ENCODE measurements at regions not wholly inside any gene's neighbourhood (a gene's known extent, or its start where the extent isn't known, plus 50 kb on each side); places are given as distances from the start of the nearest gene placed in this dataset.

DNA sequence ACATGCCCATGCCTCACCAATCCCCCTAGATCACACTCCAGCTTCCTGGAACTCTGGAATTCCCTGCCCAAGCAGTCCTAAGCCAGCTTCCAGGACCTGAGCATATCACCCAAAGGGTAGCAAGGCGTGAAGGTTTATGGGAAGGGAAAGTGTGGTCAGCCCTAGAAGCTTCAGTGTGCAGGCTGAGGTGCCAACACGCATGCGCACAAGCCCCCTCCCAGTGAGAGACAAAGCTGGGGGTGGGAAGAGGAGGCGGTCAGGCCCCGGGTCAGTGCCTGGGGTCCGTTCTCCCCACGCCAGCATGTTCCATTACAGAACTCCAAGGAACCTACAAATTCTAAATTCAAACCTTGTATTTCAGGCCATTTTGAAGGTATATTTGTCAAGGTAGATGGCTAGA, 103.6 kb upstream of the C7orf33 start:
- DNase-seq (no peak), ATAC-seq (no peak)
- TF ChIP-seq CTCF (IDR thresholded peaks at IDR 0.05): no peak
- no peak overlapping the region for H3K27ac ChIP-seq
- no peaks in the 10 kb centered on the region for H3K9me3 ChIP-seq
- no peak overlapping the region for H3K4me3 ChIP-seq
- intact Hi-C loops (cut with DNase I): no loop called here
- H3K4me1 ChIP-seq: no peaks in the 10 kb centered on the region
- H3K36me3 ChIP-seq: no peaks in the 10 kb centered on the region
- peaks cover 0 to 20% of the 10 kb centered on the region in 2 donors for H3K27me3 ChIP-seq

- H3K4me3 ChIP-seq: no peak overlapping the region
- H3K27me3 ChIP-seq: peaks cover 0 to 20% of the 10 kb centered on the region in 2 donors
- no peak for DNase-seq
- intact Hi-C loops (cut with DNase I): no loop called here
- ATAC-seq: no peak
- no peak for TF ChIP-seq CTCF (IDR thresholded peaks at IDR 0.05)
- H3K9me3 ChIP-seq: no peaks in the 10 kb centered on the region
- H3K36me3 ChIP-seq: no peaks in the 10 kb centered on the region
- H3K4me1 ChIP-seq: no peaks in the 10 kb centered on the region
- no peak overlapping the region for H3K27ac ChIP-seq
Observed at GRCh38 chr7:148487912-148488311, 102.7 kb upstream of the C7orf33 start.

DNA sequence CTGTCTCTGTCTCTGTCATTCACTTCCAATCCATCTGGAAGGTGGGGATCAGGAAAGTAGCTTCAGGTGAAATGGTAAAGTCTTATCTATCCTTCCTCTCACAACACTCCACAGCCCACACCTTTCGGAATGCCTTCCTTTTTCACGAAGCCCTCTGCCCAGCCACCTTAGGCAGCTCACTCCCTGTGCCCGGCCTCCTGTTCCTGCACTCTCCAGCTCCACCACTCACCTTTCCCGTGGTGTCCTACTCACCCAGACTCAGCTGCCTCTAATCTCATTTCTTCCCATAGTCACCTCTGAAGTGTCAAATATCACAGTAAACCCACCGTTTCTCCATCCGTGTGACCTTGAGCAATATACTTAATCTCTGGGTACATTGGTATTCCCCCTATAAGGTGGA, 100.9 kb upstream of the C7orf33 start:
- no peak for TF ChIP-seq CTCF (IDR thresholded peaks at IDR 0.05)
- Histone ChIP-seq H3K4me3 (no peak overlapping the region), H3K27ac (no peak overlapping the region), H3K9me3 (no peaks in the 10 kb centered on the region), H3K36me3 (no peaks in the 10 kb centered on the region), H3K27me3 (peaks cover 0 to 20% of the 10 kb centered on the region in 2 donors), H3K4me1 (no peaks in the 10 kb centered on the region)
- ATAC-seq (no peak), DNase-seq (no peak)
- intact Hi-C loops (cut with DNase I): no loop called here

- peaks cover 0 to 12% of the 10 kb centered on the region in 2 donors for H3K27me3 ChIP-seq
- peak; percentile 52 for ATAC-seq
- H3K4me3 ChIP-seq: no peak overlapping the region
- no peaks in the 10 kb centered on the region for H3K9me3 ChIP-seq
- TF ChIP-seq CTCF (IDR thresholded peaks at IDR 0.05): no peak
- H3K27ac ChIP-seq: no peak overlapping the region
- intact Hi-C loops (cut with DNase I): no loop called here
- no peak for DNase-seq
- no peaks in the 10 kb centered on the region for H3K36me3 ChIP-seq
- no peaks in the 10 kb centered on the region for H3K4me1 ChIP-seq
Observed at GRCh38 chr7:148492157-148492860, 98.3 kb upstream of the C7orf33 start.

DNA sequence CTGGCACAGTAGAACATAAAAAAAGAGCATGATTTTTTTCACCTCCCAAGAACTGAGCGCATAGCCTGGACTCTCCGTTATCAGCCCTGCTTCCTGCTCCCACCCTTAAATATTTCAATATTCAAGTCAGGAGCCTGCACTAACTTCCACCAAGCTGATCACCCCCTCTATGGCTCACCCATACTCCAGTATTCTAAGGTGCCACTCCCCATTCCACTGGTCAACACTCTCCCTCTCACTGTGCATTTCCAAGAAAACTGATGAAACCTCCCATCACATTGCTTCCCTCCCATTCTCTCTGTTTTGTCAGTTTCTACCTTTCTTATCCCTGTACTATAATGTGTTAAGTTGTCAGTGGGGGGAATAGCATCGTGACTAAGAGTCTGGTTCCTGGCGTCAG, 95.0 kb upstream of the C7orf33 start:
- Histone ChIP-seq H3K27ac (no peak overlapping the region), H3K4me1 (no peaks in the 10 kb centered on the region), H3K36me3 (no peaks in the 10 kb centered on the region), H3K27me3 (peaks cover 7 to 17% of the 10 kb centered on the region in 2 donors), H3K9me3 (no peaks in the 10 kb centered on the region), H3K4me3 (no peak overlapping the region)
- ATAC-seq: no peak
- intact Hi-C loops (cut with DNase I): no loop called here
- no peak for DNase-seq
- TF ChIP-seq CTCF (IDR thresholded peaks at IDR 0.05): no peak

All from left lung (tissue), 4 donors.